ENCODE measurements at regions not wholly inside any gene's neighbourhood (a gene's known extent, or its start where the extent isn't known, plus 50 kb on each side); places are given as distances from the start of the nearest gene placed in this dataset.
"Not testable (repeated sequence)": the region's sequence is repeated elsewhere in the genome, so short reads cannot be mapped to it uniquely, and the experiment has no call there.

GRCh38 chr7:89772276-89772675 is 382.0 kb upstream of the STEAP1 start:
- DNase-seq = no peak

- DNase-seq = no peak
Measured at GRCh38 chr7:89773611-89774010, 380.7 kb upstream of the STEAP1 start.

GRCh38 chr7:89775459-89775858 is 378.8 kb upstream of the STEAP1 start:
- no peak for DNase-seq

GRCh38 chr7:89776980-89777379 is 377.3 kb upstream of the STEAP1 start:
- no peak for DNase-seq

GRCh38 chr7:89777499-89777898 is 376.8 kb upstream of the STEAP1 start:
- DNase-seq = no peak

- no peak for DNase-seq
Measured at GRCh38 chr7:89780291-89780690, 374.0 kb upstream of the STEAP1 start.

- DNase-seq = no peak
Measured at GRCh38 chr7:89796481-89796880, 357.8 kb upstream of the STEAP1 start.

- no peak for DNase-seq
Measured at GRCh38 chr7:89797965-89798598, 356.2 kb upstream of the STEAP1 start.

GRCh38 chr7:89798599-89798996 is 355.7 kb upstream of the STEAP1 start:
- no peak for DNase-seq

GRCh38 chr7:89800761-89801160 is 353.5 kb upstream of the STEAP1 start:
- no peak for DNase-seq

- DNase-seq = no peak
Measured at GRCh38 chr7:89809291-89809690, 345.0 kb upstream of the STEAP1 start.

GRCh38 chr7:89813081-89813480 is 341.2 kb upstream of the STEAP1 start:
- no peak for DNase-seq

GRCh38 chr7:89826121-89826520 is 328.1 kb upstream of the STEAP1 start:
- no peak for DNase-seq

GRCh38 chr7:89826557-89826956 is 327.7 kb upstream of the STEAP1 start:
- DNase-seq = no peak

- DNase-seq = peak; percentile 95
Measured at GRCh38 chr7:89837515-89837914, 316.8 kb upstream of the STEAP1 start.

GRCh38 chr7:89839329-89839728 is 314.9 kb upstream of the STEAP1 start:
- no peak for DNase-seq

GRCh38 chr7:89845952-89846351 is 308.3 kb upstream of the STEAP1 start:
- DNase-seq = no peak

GRCh38 chr7:89849052-89849451 is 305.2 kb upstream of the STEAP1 start:
- no peak for DNase-seq

GRCh38 chr7:89857053-89857452 is 297.2 kb upstream of the STEAP1 start:
- DNase-seq = not testable (repeated sequence)

GRCh38 chr7:89857767-89858166 is 296.5 kb upstream of the STEAP1 start:
- DNase-seq = no peak

GRCh38 chr7:89887489-89887888 is 266.8 kb upstream of the STEAP1 start:
- no peak for DNase-seq

GRCh38 chr7:89908736-89909135 is 245.5 kb upstream of the STEAP1 start:
- DNase-seq = peak; percentile 28

- peak; percentile 64 for DNase-seq
Measured at GRCh38 chr7:89914711-89915110, 239.6 kb upstream of the STEAP1 start.

- no peak for DNase-seq
Measured at GRCh38 chr7:89926194-89926593, 228.1 kb upstream of the STEAP1 start.

- no peak for DNase-seq
Measured at GRCh38 chr7:89926701-89927100, 227.6 kb upstream of the STEAP1 start.

Measured in tongue (tissue), 1 donor.